ENCODE measurements at regions not wholly inside any gene's neighbourhood (a gene's known extent, or its start where the extent isn't known, plus 50 kb on each side); places are given as distances from the start of the nearest gene placed in this dataset.

GRCh38 chr12:58082996-58083395 is 141.6 kb downstream of the ATP23 start:
- TF ChIP-seq CTCF (IDR thresholded peaks at IDR 0.05; ENCODE audit: low read depth, low read length, missing input control): no peak
- TF ChIP-seq REST (IDR thresholded peaks at IDR 0.05): no peak
- TF ChIP-seq SP1 (IDR thresholded peaks at IDR 0.05): no peak
- TF ChIP-seq MAX (IDR thresholded peaks at IDR 0.05): no peak
- TF ChIP-seq YY1 (IDR thresholded peaks at IDR 0.05): no peak
- no peak for TF ChIP-seq TAF1 (conservative IDR thresholded peaks at IDR 0.05)
- no peak for TF ChIP-seq GABPA (IDR thresholded peaks at IDR 0.05 in 1 of 2, conservative IDR thresholded peaks at IDR 0.05 in 1 of 2)
- TF ChIP-seq RAD21 (IDR thresholded peaks at IDR 0.05): no peak
- no peak for TF ChIP-seq EGR1 (IDR thresholded peaks at IDR 0.05; ENCODE audit: low read depth in 2 of 2)
- TF ChIP-seq ZBTB33 (IDR thresholded peaks at IDR 0.05): no peak
- TF ChIP-seq HNF4A (conservative IDR thresholded peaks at IDR 0.05): no peak
- no peak for TF ChIP-seq HNF4G (IDR thresholded peaks at IDR 0.05)
- TF ChIP-seq ATF3 (IDR thresholded peaks at IDR 0.05): no peak
- TF ChIP-seq FOXA1 (IDR thresholded peaks at IDR 0.05): no peak

All from liver (tissue), 3 donors.